ENCODE measurements at regions not wholly inside any gene's neighbourhood (a gene's known extent, or its start where the extent isn't known, plus 50 kb on each side); places are given as distances from the start of the nearest gene placed in this dataset.
"Not testable (repeated sequence)": the region's sequence is repeated elsewhere in the genome, so short reads cannot be mapped to it uniquely, and the experiment has no call there.

DNA sequence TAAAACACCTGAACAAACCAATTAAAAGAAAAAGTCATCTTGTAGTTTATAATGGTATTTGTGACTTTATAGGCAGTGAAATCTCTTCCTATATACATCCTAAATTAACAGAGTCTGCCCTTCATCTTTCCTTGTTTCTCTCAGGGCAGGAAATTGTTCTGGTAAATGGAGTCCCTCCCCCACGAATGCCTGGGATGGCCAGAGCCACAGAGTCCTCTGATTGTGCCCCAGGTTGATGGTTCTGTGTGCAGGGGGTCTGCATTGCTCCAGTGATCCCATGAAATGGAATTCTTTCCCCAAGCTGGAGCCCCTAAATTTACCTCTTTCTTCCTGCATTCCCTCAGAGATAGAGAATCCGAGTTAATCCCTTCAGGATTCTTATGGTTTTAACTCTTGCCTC, 155.5 kb downstream of the MTX2 start:
- no peak for DNase-seq (ENCODE audit: low read depth in 2 of 2)

DNA sequence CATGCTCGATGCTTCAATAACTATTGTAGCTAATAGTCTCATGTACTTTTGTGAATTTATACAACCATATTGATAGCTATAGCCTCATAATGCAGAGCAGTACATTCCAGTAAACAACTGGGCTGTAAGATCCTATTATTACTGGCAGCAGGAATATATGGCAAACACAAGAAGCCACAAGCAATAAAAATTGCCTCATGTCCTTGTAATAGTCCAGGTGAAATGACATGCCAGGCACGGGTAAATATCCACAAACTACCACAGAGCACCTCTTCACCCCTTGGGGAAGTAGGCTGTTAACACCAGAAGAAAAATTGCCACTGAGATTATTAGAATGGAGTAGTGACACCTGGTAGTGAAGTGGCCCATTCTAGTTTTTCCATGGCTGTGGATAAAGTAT, 158.3 kb downstream of the MTX2 start:
- no peak for DNase-seq (ENCODE audit: low read depth in 2 of 2)

DNA sequence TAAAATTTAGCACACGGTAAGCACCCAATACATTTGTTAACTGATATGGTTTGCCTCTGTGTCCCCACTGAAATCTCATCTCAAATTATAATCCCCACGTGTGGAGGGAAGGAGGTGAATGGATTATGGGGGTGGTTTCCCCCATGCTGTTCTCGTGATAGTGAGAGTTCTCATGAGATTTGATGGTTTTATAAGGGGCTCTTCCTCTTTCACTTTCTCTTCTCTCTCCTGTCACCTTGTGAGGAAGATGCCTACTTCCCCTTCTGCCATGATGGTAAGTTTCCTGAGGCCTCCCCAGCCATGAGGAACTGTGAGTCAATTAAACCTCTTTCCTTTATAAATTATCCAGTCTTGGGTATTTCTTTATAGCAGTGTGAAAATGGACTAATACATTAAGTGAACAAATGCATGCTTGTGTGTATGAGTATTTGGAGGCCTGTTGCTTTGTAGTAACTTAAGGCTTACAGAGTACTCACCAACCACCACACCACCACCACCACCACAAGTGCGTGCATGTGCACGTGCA, 159.8 kb downstream of the MTX2 start:
- not testable (repeated sequence) for DNase-seq (ENCODE audit: low read depth in 2 of 2)

DNA sequence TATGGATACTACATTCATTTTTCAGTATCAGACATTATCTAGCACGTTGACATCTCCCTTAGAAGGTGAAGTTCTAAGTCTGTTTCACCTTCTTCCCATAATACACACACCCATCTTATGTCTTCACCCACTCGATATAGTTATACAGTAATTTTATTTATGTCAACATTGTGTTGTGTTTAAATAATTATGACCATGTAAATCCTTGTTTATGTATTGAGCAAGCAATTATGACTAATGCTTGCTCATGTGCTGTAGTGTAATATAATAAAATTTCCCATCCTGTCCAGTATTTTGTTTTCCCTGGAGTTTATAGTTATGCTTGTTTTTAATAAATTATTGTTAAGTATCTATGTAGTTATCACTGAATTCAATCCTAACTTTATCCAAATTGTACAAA, 163.2 kb downstream of the MTX2 start:
- DNase-seq (ENCODE audit: low read depth in 2 of 2), result no peak

DNA sequence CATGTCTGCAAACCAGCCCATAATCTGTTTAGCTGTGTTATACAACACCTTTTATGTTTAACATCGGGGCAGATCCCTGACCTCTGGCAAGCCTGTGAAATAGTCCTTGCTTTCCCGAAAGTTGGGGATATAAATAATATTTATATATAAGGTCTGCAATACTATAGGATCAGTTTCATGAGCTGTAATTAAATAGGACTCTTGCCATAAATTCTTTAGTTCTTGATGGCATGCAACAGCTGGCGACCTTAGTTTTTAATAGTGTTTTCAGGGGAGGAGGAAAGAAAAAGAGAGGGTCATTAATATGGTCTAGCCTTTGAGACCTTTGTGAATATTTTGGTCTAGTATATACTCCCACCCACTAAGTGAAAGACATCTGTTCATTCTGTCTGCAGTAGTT, 166.5 kb downstream of the MTX2 start:
- DNase-seq (ENCODE audit: low read depth in 2 of 2), result no peak

DNA sequence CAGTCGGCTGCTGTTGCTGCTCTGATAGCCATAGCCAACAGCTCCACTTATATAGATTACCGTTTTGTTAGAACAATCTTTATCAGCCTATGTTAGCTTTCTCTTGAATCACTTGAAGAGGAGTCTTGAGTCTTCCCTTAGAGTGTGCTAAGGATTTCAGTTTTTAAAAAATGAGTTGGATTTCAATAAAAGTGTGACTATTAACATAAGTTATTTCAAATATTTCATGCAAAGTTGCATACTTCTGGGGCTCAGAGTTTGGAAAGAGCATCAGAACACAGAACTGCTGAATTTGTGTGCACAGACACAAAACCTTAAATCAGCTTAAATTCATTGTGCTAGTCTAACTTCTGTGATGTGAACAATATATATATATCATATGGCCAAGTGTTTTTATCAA, 174.7 kb downstream of the MTX2 start:
- DNase-seq (ENCODE audit: low read depth in 2 of 2), result no peak

DNA sequence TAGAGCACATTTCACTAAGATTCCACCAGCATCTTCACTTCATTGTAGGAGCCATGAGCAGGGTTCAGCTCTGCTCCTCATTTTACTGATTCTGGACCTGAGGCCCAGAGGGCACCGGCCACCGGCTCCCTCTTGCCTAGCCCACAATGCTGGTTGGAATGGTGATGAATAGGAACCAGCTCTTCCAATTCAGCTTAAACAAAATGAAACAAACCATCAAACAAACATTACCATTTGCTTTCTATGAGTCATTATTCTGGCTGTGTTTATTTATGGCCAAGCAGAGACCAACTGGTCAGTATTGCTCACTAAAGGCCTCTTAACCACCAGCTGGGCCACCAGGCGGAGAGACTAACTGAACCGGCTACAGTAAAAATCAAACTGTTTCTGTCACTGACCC, 176.7 kb downstream of the MTX2 start:
- DNase-seq (ENCODE audit: low read depth in 2 of 2), result no peak

DNA sequence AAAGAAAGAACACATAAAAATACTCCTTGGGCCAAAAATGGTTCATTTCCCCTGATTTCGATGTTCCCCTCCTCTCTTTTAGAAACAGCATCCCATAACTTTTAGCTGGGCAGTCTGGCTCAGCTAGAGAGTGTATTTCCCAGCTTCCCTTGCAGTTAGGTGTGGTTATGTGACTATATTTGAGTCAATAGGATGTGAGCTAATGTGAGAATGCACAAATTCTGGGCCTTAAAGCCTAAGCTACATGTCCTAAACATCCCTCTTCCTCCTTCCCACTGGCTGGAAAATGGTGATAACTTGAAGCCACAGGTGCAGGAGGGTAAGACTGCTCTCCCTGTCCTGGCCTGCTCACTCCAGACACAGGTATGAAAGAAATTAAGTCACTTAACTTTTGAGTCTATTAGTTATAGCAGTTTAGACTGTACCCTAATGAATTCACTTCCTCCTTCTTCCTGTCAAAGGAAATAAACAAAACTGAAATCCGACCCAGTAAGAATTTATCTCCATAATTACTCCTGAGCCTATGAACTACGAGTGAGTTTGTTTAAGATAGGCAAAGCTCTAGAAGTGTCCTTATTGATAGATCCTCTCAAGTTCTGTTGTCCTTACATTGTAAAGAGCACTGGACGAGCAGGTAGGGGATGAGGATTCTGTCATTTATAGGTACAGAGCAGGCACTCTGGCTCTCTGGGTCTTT, 177.6 kb downstream of the MTX2 start:
- DNase-seq (ENCODE audit: low read depth in 2 of 2), result no peak

DNA sequence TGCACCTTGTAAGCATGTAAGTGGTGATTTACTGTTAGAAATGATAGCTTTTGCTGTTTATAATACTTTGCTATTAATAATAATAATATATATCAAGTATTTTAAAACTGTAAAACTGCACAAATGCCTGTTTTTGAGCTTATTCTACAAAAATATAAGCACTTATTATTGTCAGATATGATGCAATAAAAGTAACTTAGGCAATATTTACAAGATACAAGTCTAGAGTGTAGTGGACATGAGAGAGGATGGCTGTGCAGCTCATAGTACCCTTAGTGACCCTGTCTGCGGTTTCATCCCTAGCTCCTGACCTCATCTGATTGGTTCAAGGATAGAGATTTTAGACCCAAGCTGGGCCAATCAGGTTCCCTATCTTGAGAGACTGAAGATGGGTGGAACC, 178.4 kb downstream of the MTX2 start:
- DNase-seq (ENCODE audit: low read depth in 2 of 2), result no peak

DNA sequence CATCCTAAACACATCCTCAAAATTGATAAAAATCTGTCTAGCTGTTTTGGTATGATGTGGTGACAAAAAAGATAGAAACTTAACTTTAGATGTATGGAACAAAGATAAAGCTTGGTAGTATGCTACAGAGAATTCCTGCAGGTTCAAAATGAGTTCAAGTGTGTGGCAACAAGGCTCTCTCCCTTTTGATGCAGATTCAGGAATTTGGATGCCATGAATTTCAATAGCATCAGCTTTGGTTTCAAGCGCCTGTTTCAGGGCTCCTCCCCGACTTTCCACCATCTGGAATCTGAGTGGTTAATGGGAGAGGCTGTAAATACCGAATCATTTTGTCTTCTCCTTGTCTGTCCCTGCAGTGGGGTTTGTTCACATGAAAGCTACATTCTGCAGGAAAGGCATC, 180.6 kb downstream of the MTX2 start:
- peak in 1 of 2 experiments; percentile 57 for DNase-seq (ENCODE audit: low read depth in 2 of 2)

DNA sequence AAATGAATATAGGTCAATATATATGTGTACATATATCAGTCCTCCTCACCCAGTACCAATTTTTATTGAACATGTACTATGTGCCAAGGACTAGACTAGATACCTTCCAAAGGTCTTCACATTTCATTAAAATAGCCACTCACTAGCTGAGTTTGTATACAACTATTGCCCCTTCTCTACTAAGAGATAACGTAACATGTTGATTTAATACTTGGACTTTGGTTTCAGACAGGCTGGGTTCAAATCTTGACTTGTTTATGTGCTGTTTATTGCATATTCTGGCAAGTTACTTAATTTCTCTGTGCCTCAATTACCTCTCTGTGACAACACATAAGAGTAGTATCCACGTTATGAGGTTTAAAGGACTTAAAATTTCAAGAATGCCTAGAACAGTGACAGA, 184.5 kb downstream of the MTX2 start:
- DNase-seq (ENCODE audit: low read depth in 2 of 2), result no peak

DNA sequence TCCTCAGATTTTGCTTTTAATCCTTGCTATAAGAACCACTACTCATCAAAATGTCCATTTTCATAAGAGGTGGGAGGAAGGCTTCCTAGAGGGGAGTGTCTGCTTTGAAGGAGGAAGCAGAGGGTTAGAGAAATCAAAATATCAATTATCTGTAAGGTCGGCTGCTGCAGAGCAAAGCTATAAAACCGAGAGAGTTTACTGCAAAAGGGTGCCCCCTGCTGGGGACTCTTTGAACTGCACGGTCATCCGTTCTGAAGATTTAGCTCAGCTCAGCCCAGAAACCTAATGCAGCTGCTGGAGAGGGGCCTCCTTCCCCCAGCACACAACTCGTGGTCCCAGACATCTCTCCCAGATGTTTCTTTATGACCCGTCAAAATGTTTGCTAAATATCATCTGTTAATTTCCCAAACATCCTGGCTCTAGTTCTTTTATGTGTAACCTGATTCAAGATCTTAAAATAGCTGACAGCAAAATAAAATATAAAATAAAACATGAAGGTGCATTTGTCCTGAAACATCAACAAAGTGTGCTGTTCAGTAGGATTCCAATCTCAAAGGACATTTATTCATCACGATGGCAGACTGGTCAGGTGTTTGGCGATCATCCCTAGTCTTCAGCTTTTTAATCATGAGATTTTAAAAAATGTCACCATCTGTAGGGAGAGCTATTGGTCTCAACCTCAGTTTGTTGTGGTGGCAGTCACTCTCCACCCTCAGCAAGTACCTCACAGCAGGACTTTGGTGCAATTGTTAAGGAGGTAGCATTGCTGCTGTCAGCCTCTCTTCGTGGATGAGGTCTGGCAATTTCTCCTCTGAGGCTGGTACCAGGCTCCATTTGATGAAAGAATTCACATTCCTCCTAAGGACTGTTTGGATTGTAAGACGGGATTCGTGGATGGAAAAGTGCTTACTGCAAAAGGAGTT, 185.9 kb downstream of the MTX2 start:
- peak in 1 of 2 experiments; percentile 49 for DNase-seq (ENCODE audit: low read depth in 2 of 2)

DNA sequence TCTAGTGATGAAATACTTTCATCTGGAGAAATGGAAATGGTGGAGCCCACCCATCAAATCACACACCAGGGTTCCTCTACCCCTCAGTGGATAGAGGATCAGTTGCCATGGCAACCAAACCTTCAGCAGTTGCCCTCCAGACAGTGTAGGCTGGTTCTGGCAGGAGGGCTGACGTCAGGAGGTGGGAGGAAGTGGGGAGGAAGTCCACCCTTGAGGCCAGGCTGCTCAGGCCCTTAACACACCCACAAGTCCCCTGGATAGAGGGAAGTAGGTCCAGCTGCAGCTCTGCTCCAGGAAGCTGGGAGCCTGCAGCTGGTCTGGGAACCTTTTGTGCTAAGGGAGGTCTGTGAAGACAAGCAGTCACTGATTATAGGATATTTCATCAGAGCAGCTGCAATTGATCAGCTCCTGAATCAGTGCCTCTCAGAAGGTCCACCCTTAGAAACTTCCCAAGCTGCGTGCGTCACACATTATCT, 186.6 kb downstream of the MTX2 start:
- peak; percentile 88 to 90 for DNase-seq (ENCODE audit: low read depth in 2 of 2)

DNA sequence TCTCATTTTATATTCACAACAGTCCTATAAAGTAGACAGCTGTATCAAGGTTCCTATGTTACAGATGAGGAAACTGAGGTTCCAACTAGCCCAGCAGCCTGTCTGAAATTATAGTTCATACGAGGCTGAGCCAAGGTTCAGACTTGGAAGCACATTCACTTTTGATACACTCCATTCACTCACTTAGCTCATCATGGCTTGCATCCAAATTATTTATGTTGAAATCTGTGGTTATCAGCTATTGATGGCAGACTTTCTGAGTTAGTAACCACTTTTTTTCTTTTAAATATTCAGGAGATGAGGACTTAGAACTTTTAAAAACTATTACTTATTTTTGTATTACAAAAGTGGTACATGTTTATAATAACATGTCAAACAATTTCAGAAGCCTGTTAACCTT, 188.2 kb downstream of the MTX2 start:
- DNase-seq (ENCODE audit: low read depth in 2 of 2), result peak in 1 of 2 experiments; percentile 64

DNA sequence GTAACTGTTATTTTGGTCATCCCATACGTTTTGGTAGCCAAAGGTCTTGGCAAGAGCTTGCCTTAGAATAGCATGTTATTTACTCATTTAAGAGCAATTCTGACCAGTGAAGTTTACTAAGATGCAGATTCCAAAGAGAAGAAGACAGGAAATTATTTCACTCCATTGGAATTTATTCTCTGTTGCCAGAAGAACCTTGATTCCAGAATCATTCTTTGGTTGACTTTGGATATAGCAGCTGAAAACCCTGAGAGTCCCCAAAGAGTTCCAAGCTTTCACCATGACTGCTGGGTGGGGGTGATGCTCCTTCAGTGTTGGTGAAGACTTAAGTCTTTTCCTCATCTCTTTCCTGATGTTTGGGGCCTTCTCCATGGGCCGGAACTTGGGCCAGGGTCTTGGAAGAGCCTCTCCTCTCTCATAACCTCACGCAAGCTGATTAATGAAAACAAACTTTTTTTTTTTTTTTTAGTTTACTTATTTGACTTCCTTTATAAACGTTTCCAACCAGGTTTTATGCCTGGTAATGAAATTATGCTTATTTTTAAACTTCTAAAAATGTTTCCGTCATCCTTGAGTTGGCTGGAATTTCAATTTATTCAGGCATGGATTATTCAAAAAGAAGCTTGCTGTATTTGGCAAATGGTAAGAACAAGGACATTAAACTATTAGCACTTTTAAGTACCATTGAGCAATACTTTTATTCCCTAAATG, 192.0 kb downstream of the MTX2 start:
- peak in 1 of 2 experiments; percentile 50 for DNase-seq (ENCODE audit: low read depth in 2 of 2)

DNA sequence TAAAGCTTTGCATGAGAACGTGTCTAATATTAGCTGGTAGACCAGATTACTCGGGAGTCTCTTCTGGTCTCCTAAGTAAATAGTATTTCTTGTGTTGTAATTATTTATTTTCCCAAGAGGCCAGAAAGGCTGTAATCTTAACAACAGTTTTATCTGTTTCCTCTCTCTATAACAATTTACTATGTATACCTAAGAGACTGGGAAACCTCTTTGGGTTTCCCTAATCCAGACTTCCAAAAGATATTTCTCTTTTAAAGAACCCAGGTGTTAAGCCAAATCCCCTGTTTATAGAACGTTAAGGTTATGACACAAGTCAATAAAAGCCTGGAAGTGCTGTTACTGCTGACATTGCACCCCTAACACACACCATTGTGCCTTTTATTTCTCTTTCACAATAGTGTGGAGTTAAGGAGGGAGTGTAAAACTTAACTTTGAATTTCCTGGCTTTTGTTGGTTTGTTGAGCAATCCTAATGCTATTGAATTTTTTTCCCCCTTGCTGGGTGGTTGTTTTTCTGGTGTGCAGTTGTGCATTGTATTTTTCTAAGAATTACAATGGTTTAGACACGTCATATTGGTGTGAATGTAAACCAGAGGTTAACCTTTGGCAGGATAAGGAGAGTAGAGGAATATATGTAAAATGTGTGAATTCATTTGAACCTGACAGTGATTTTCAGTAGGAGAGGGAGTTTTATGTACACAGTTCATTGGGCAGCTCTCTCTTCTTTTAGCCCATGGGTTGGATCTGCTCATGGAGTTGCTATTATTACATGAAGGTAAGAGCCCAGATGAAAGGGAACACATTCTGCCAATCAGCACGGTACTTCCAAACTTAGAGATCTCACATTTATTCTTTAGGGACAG, 192.8 kb downstream of the MTX2 start:
- DNase-seq (ENCODE audit: low read depth in 2 of 2), result no peak

DNA sequence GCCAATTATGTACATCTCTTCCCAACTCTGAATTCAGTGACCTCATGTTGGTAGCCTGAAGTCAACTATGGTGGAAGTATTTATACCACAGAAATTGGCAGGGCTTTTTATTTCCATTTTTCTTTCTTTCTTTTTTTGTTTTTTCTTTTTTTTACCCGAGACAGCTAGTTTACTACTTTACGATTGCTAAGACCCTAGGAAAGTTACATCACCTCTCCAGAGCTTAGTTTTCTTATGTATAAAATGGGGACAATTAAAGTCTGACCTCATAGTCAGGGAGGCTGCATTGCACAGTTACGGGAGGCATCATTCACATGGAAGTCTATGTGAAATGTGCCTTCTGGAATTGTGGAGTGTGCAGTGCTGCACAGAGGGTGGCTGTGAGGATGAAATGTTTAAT, 194.3 kb downstream of the MTX2 start:
- DNase-seq (ENCODE audit: low read depth in 2 of 2), result no peak

DNA sequence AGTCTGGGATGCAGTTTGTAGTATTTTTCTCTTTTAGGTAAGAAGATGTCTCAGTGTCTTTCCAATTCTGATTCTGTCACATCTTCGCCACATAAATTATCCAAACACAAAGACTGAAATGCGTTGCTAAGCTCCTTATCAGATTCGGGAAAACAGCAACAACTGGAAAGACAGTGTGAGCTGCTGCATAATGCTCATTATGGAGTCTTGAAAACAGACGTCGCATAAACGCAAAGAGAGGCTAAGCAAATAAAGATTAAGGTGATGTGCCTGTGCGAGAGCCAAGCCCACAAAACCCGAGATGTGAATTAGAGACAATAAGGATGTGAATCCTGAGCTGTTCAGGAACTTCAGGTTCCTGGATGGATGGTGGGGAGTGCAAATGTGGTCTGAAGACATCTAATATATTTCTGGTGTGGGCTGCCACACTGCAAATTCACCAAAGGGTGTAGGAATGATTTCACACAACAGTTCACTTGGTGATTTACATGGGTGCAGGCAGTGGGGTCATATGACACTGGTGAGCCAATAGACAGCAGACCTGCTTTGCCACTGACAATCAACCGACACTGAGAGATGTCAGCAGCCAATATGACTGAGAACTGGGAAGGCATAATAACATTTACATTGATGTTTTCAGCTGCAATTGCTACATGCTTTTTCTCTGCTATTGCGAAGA, 195.8 kb downstream of the MTX2 start:
- no peak for DNase-seq (ENCODE audit: low read depth in 2 of 2)

DNA sequence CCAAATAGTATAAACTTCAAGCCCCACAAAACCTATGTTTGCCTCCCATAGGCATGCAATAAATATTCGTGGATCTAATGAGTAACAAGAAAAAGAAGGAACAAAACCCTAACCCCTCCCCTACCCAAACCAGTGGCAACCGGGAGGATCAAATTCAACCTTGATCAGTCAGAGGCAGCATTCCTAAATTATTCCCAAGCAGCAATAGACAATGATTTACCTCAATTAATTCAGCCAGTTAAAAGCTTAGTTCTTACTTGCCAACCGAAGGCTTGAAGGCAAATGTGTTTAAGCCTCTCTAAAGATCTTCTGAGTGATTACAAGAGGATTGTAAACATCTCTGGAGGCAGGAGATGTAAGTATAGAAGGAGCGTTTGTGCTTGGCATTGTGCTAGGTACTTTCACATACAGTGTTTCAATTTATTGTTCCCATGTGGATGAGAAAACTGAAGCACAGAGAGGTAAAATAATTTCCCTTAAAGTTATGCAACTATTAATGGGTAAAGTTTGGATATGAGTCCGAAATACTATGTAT, 197.7 kb downstream of the MTX2 start:
- no peak for DNase-seq (ENCODE audit: low read depth in 2 of 2)

DNA sequence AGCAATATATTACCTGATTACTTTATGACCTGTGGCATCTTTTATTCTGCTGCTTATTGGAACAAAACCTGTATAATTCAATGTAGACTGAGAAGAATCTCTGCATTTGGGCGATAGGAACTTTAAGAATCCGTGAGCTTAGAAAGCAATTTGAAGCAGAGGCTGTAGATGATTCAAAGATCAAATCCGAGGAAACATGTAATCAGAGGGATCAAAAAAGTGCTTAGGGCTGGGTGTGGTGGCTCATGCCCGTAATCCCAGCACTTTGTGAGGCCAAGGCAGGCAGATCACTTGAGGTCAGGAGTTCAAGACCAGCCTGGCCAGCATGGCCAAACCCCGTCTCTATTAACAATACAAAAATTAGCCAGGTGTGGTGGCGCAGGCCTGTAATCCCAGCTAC, 198.4 kb downstream of the MTX2 start:
- DNase-seq (ENCODE audit: low read depth in 2 of 2), result no peak

Measured in fibroblast of skin of left quadriceps (primary cell).